HepG2 (cell line): ENCODE measurements at regions not wholly inside any gene's neighbourhood (a gene's known extent, or its start where the extent isn't known, plus 50 kb on each side); places are given as distances from the start of the nearest gene placed in this dataset.

Experiments used
- BRCA1 ChIP-seq: sonication (generic); formaldehyde crosslinking; IDR thresholded peaks from 2 replicates; pipeline ENCODE4 v1.4.0; 2020; ENCODE audit warnings: missing genetic modification reagents
- CEBPZ ChIP-seq: IDR thresholded peaks from 2 replicates; pipeline ENCODE4 v1.6.1; 2012; ENCODE audit warnings: low read length, improper control_type of control experiment
- HMGXB4 ChIP-seq, 2 experiments: sonication (generic) in 1 of 2; formaldehyde crosslinking in 1 of 2; IDR thresholded peaks; 2 replicates each; pipeline versions ENCODE4 v1.4.0 to v1.6.1; 2018 to 2020; ENCODE audit warnings: missing genetic modification reagents in 2 of 2, borderline replicate concordance in 1 of 2, low read depth in 1 of 2, mild to moderate bottlenecking in 1 of 2, missing biosample characterization in 1 of 2
- HOXA3 ChIP-seq: sonication (generic); formaldehyde crosslinking; IDR thresholded peaks from 2 replicates; pipeline ENCODE4 v1.5.0; 2020; ENCODE audit warnings: missing genetic modification reagents
- KAT8 ChIP-seq: IDR thresholded peaks from 2 replicates; pipeline ENCODE4 v1.6.1; 2016; ENCODE audit warnings: missing genetic modification reagents, missing compliant biosample characterization
- KMT2B ChIP-seq: IDR thresholded peaks from 2 replicates; pipeline ENCODE4 v1.6.1; 2016; ENCODE audit warnings: missing genetic modification reagents, missing compliant biosample characterization
- MEIS1 ChIP-seq: sonication (generic); formaldehyde crosslinking; IDR thresholded peaks from 2 replicates; pipeline ENCODE4 v1.9.0; 2021; ENCODE audit warnings: mild to moderate bottlenecking, missing genetic modification reagents, moderate library complexity, borderline replicate concordance
- NFYC ChIP-seq: IDR thresholded peaks from 2 replicates; pipeline ENCODE4 v1.6.1; 2016; ENCODE audit warnings: missing genetic modification reagents, missing compliant biosample characterization
- SNAPC2 ChIP-seq: sonication (generic); formaldehyde crosslinking; IDR thresholded peaks from 2 replicates; pipeline ENCODE4 v1.8.1; 2022; ENCODE audit warnings: mild to moderate bottlenecking, missing genetic modification reagents
- ZBTB1 ChIP-seq: sonication (generic); formaldehyde crosslinking; IDR thresholded peaks from 2 replicates; pipeline ENCODE4 v1.4.0; 2020; ENCODE audit warnings: missing genetic modification reagents, borderline replicate concordance
- ZC3H4 ChIP-seq: sonication (generic); formaldehyde crosslinking; IDR thresholded peaks from 2 replicates; pipeline ENCODE4 v1.4.0; 2020; ENCODE audit warnings: missing genetic modification reagents, borderline replicate concordance
- ZNF329 ChIP-seq: sonication (generic); formaldehyde crosslinking; IDR thresholded peaks from 2 replicates; pipeline ENCODE4 v1.9.0; 2021; ENCODE audit warnings: low read depth, mild to moderate bottlenecking, missing genetic modification reagents
- ZNF570 ChIP-seq: sonication (generic); formaldehyde crosslinking; IDR thresholded peaks from 2 replicates; pipeline ENCODE4 v1.4.0; 2020; ENCODE audit warnings: mild to moderate bottlenecking, missing genetic modification reagents, borderline replicate concordance
- TF ChIP-seq, protein P1 (sequence below): IDR thresholded peaks from 2 replicates; pipeline ENCODE4 v1.6.1; 2016; ENCODE audit warnings: missing compliant biosample characterization, missing genetic modification reagents, borderline replicate concordance
- TF ChIP-seq, protein P2 (sequence below): sonication (generic); formaldehyde crosslinking; IDR thresholded peaks from 2 replicates; pipeline ENCODE4 v1.5.0; 2020; ENCODE audit warnings: mild to moderate bottlenecking, missing genetic modification reagents, borderline replicate concordance
- TF ChIP-seq, protein P3 (sequence below): IDR thresholded peaks from 2 replicates; pipeline ENCODE4 v1.6.1; 2012; ENCODE audit warnings: inconsistent platforms
- TF ChIP-seq, protein P4 (sequence below): sonication (generic); formaldehyde crosslinking; conservative IDR thresholded peaks from 2 replicates; pipeline ENCODE4 v1.8.0; 2022; ENCODE audit warnings: mild to moderate bottlenecking, moderate library complexity, missing genetic modification reagents

DNA sequence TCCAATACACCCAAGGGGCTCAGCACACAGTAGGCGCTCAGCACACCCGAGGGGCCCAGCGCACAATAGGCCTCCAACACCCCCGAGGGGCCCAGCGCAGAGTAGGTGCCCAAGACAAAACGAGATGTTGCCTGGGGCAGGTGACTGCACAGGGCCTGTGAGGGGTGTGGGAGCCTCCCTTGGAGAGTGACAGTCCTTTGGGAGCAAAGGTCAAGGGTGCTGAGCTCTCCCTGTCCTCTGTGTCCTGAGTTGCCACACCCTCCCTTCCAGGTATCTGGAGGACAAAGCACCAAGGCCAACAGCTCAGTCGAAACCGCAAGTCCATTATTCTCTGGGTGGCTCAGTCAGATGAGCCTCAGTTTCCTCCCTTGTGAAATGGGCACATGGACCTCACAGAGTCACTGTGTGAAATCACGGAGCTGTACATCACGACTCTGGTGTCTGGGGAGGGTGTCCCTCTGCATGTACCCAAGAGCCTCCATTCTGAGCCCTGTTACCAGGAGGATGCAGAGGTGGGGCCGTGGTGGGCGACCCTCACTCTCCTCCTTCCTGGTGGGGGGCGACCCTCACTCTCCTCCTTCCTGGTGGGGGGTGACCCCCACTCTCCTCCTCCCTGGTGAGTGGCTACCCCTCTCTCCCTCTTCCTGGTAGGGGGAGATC is 81.3 kb downstream of the FOXL3 start (continued):
- TF ChIP-seq SNAPC2 (CRISPR knock-in tag) (no peak), BRCA1 (CRISPR knock-in tag) (no peak), KAT8 (CRISPR knock-in tag) (no peak), CEBPZ (no peak), ZNF570 (CRISPR knock-in tag) (no peak), ZNF329 (CRISPR knock-in tag) (no peak), ZBTB1 (CRISPR knock-in tag) (no peak), HMGXB4 (CRISPR knock-in tag; IDR thresholded peaks at IDR 0.05; ENCODE audit: borderline replicate concordance in 1 of 2, low read depth in 1 of 2) (no peak), HOXA3 (CRISPR knock-in tag) (peak; percentile 74), ZC3H4 (no peak), NFYC (no peak), MEIS1 (CRISPR knock-in tag) (no peak), KMT2B (CRISPR knock-in tag) (no peak)
- TF ChIP-seq, protein P1, sequence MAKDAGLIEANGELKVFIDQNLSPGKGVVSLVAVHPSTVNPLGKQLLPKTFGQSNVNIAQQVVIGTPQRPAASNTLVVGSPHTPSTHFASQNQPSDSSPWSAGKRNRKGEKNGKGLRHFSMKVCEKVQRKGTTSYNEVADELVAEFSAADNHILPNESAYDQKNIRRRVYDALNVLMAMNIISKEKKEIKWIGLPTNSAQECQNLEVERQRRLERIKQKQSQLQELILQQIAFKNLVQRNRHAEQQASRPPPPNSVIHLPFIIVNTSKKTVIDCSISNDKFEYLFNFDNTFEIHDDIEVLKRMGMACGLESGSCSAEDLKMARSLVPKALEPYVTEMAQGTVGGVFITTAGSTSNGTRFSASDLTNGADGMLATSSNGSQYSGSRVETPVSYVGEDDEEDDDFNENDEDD (CRISPR knock-in tag): no peak
- TF ChIP-seq, protein P2, sequence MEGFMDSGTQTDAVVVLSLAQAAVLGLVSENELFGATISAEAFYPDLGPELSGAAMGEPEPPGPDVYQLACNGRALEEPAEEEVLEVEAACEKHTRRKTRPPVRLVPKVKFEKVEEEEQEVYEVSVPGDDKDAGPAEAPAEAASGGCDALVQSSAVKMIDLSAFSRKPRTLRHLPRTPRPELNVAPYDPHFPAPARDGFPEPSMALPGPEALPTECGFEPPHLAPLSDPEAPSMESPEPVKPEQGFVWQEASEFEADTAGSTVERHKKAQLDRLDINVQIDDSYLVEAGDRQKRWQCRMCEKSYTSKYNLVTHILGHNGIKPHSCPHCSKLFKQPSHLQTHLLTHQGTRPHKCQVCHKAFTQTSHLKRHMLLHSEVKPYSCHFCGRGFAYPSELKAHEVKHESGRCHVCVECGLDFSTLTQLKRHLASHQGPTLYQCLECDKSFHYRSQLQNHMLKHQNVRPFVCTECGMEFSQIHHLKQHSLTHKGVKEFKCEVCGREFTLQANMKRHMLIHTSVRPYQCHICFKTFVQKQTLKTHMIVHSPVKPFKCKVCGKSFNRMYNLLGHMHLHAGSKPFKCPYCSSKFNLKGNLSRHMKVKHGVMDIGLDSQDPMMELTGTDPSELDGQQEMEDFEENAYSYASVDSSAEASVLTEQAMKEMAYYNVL (CRISPR knock-in tag): peak; percentile 31; the same call in 1 of the 2 replicates
- TF ChIP-seq, protein P3, sequence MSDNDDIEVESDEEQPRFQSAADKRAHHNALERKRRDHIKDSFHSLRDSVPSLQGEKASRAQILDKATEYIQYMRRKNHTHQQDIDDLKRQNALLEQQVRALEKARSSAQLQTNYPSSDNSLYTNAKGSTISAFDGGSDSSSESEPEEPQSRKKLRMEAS: peak; percentile 45; the same call in 1 of the 2 replicates
- TF ChIP-seq, protein P4, sequence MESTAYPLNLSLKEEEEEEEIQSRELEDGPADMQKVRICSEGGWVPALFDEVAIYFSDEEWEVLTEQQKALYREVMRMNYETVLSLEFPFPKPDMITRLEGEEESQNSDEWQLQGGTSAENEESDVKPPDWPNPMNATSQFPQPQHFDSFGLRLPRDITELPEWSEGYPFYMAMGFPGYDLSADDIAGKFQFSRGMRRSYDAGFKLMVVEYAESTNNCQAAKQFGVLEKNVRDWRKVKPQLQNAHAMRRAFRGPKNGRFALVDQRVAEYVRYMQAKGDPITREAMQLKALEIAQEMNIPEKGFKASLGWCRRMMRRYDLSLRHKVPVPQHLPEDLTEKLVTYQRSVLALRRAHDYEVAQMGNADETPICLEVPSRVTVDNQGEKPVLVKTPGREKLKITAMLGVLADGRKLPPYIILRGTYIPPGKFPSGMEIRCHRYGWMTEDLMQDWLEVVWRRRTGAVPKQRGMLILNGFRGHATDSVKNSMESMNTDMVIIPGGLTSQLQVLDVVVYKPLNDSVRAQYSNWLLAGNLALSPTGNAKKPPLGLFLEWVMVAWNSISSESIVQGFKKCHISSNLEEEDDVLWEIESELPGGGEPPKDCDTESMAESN (CRISPR knock-in tag): no peak
